ENCODE measurements at regions not wholly inside any gene's neighbourhood (a gene's known extent, or its start where the extent isn't known, plus 50 kb on each side); places are given as distances from the start of the nearest gene placed in this dataset.

GRCh38 chr11:87917111-87917510, 258.1 kb downstream of the RAB38 start:
- TF ChIP-seq CTCF (IDR thresholded peaks at IDR 0.05 in 4 of 5, conservative IDR thresholded peaks at IDR 0.05 in 1 of 5) (no peak), POLR2A (IDR thresholded peaks at IDR 0.05) (no peak)
